GM18520 (cell line): ENCODE measurements at regions not wholly inside any gene's neighbourhood (a gene's known extent, or its start where the extent isn't known, plus 50 kb on each side); places are given as distances from the start of the nearest gene placed in this dataset.

Experiments
- ATAC-seq: cut with Tn5 transposase; IDR thresholded peaks from one replicate; pipeline ENCODE4 v1.9.1; 2021; ENCODE audit not compliant: unreplicated experiment

- no peak for ATAC-seq
These were observed 58.2 kb downstream of the ESM1 start for GRCh38 chr5:54927097-54927746.

DNA sequence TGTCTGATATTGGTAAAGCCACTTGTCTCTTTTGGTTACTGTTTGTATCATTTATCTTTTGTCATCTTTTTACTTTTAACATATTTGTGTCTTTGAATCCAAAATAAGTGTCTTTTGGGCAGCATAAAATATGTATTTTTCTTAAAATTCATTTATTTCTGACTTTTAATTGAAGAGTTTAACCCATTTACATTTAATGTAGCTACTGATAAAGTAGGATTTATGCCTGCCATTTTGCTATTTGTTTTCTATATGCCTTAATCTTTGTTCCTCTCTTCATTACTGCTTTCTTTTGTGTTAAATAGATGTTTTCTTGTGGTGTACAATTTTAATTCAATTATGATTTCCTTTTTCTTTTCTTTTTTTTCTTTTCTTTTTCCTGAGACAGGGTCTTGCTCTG lies 60.9 kb downstream of the ESM1 start:
- no peak for ATAC-seq

DNA sequence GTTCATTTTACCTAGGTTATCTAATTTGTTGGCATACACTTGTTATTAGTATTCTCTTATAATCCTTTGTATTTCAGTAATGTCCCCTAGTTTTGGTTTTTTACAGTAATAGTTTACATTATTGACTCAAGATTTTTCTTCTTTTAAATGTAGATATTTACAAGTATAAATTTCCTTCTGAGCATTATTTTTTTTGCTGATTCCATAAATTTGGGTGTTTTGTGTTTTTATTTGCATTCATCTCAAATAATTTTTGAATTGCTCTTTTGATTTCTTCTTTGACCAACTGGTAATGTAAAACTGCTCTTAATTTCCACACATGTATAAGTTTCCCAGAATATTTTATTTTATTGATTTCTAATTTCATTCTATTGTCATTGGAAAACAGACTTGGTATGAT lies 68.1 kb downstream of the ESM1 start:
- ATAC-seq, result no peak

DNA sequence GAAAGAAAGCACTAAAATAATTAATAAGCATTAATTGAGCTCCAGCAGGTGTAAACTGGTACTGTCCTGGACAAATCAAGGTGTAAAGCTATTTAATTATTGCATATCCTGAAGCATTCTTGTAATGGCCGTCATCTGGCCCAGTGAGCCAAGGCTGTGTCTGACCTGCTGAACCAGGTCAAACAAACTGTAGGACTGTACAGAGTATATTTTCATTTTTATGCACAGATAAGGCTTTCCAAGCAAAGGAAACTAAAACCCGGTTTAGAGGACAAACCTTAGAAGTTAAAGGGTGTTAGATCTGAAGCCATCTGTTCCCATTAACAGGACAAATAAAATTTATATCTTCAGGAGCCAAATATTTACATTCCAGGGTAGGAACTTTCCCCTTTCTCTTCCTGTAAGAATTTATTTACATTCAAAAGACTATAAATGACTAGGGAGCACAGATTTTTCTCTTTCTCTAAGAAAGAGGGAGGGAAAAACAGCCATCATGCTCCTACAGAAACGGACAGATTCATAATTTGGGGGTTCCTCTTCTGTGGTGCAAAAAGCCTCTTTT lies 69.8 kb downstream of the ESM1 start:
- ATAC-seq, result no peak

DNA sequence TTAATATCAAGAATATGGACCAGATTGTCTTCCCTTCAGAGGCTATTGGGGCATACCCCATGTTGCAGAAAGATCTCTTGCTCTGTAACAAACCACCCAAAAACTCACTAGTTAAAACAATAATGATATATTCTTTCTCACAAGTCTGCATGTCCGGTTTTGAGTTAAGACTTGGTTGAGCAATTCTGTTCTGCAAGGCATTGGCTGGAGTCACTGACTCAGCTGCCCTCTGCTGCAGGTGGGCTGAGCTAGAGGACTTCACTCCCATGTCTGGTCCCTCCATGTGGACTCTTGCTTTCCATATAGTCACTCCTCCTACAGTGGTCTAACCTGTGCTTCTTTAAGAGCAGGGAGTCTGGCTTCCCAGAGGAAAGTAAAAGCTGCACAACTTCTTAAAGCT lies 73.4 kb downstream of the ESM1 start:
- ATAC-seq, result no peak

GRCh38 chr5:54909911-54910870 lies 75.2 kb downstream of the ESM1 start:
- no peak for ATAC-seq

- no peak for ATAC-seq
These were observed 76.4 kb downstream of the ESM1 start for GRCh38 chr5:54908774-54909525.

DNA sequence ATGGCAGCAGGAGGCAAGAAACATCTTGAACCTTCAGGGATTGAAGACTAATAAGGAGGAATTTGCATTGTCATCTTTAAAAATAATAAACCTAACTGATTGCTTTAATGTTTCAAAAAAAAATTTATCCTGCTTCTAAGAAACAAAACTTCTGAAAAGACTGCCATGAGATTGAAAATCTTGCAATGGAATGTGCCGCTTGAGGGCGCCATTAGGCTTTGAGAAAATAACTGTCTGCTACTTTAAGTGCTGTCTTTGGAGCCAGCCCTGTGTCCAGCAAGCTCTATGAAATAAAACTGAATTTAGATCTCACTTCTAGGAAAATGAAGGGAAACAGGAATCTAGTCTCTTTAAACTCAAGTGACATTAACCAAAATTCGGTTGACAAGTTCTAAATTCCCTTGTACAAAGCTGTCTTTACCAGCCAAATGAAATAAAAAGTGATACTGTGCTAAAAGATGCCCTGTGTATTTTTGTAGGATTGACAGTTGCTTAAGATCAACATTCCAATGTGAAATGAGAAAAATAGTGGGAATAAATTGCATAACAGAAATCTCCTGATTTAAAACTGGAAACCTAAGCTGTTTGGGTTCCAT lies 79.4 kb downstream of the ESM1 start:
- ATAC-seq, result no peak

DNA sequence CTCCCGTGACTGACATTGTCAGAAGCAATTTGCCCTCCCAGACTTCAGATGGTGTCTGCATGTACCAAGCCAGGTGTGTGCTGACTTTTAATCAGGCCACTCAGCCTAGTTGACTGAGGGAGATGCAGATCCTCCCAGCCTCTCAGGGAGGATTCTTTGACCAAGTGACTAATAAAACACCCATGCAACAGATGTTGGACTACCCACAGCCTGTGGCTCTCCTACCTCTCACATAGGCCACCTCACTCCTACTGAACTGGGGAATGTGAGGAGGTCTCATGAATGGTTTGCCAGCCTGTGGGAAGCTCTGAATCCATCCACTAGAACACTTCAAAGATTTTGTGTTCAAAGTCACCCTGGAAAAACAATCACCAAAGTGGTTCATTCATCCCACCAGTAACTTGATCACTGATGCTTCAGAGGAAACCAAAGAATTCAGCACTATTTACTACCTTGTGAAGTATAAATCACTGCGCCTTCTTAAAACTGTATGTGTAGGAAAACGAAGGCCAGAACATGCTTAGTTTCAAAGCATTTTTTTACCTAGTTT lies 80.1 kb downstream of the ESM1 start:
- no peak for ATAC-seq

DNA sequence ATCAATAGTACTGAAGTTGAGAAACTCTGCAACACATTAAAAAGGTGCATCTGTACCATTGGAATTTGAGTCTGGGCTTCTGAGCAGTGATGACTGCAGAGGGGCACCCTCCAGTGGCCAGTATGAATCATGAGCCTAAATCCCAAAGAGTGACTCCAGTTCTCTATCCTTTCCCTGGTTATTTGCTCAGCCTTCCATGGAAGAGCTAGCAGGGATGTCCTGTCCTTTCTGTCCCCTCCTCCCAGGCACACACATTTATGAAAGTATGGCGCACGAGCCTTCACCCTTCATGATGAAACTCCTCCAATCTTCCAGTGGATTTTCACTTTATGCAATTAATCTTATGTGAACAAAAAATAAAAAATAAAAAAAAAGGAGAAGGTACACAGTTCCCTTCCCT lies 81.0 kb downstream of the ESM1 start:
- no peak for ATAC-seq

DNA sequence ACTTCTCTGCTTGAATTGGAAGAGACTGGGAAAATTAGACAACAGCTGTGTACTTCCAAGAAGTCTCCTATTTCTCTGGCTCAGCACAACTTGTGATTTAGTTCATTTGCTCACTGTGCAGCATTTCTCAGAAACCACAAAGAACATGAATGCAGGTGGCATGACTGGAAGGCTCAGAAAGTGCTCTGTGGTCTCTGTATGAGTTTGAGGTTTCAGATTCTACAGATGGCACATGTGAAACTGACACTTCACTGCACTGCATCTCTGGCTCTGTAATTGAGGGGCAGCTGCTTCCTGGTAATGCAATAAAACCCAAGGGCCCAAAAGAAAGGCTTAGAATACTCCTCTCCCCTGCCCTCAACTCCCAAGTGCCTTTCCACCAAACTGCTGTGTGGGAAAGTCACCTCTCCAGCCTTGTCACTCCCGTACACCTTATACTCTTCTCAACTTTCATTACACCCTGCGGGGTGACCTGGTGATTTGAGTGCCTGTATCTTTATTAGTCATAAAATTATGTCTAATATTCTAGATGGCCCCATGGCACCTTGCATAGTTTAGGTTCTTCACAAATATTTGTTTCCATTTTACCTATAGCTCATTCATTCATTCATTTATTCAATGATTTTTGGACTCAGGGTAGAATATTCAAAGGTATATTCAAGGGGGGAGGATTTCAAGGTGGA lies 82.5 kb downstream of the ESM1 start:
- peak; percentile 100 for ATAC-seq

DNA sequence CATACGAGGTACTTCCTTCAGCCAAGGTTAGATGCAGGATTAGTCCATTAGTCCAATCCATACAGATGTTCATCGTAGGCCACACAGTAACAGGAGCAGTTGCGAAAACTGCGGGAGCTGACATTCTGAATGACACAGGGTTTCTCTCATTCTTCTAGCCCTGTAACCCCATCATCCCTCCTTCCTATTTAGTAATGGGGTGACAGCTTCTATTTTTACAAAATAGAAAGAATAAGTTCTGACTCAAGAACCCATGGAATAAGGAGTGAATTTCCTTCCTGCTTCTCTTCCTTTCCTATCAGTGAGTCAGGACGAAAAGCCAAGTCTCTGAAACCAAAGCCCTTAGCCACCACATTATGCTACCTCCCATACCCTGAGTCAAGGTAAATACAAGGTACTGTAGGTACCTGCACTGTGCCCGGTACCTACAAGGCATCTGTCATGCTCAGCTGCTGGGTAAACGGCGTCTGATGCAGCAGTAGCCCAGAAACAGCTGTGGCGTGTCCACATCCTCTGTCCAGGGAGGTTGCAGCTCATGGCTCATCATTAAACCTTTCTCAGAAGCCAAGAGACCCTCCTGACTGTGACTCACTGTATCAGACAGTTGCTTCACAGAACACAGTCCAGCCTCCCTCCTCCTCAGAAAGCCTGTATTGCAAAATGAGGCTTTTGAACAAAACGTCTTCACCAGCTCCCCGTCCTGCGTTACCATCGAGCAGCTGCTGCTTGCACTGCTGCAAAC lies 84.2 kb downstream of the ESM1 start:
- ATAC-seq, result no peak

GRCh38 chr5:54897001-54897400 lies 88.4 kb downstream of the ESM1 start:
- ATAC-seq, result no peak

DNA sequence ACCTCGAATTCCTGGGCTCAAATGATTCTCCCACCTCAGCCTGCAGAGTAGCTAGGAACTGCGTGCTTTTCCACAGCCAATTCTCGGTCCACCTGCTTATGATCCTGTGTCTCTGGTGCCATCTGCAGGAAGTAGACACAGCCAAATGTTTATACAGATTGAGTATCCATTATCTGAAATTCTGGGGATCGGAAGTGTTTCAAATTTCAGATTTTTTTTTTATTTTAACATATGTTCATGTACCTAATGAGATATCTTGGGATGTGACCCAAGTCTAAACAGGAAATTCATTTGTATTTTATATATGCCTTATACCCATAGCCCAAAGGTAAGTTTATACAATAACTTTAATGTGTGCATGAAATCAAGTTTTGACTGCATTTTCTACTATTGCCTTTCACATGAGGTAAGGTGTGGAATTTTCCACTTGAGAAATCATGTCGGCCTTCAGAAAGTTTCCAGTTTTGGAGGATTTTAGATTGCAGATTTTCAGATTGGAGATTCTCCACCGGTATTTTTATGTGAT lies 89.5 kb downstream of the ESM1 start:
- ATAC-seq, result no peak

DNA sequence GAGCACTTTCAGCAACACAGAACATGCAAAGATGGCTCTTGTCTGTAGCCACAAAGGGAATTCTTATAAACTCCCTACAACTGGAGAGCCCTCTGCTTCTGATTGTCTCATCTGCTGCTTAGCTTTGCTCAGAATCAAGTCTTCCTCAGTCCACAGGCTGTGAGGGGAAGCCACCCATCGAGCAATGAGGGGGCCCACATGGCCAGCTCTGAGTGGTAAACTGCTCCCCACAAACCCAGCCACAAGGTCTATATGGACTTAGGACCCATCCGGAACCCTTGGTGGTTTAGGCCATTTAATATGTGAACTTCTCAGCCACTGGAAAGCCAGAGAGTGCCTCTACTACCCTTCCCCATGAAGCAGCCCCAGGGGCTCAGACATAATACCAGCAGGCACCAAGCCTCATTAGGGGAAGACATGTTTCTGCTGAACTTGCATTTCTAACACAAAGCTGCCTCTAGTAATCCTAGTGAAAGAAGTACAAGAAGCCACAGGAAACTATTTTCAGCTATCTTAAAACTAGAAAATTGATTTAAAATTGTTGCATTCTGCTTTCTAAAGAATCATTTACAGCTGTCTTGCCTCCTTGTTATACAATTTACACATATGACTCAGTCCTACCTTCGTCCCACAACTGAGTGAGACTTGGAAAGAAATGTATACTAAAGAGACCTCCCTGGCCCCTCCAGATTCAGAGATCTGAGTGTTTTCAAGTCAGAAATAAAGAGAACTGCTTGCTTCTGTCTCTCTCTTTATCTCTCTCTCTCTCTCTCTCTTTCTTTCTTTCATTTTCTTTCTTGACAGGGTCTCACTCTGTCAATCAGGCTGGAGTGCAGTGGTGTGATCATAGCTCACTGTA lies 90.2 kb downstream of the ESM1 start:
- ATAC-seq, result no peak

- ATAC-seq, result no peak
These were observed 95.6 kb downstream of the ESM1 start for GRCh38 chr5:54889826-54890225.

- ATAC-seq, result no peak
These were observed 97.7 kb downstream of the ESM1 start for GRCh38 chr5:54887663-54888062.

- no peak for ATAC-seq
These were observed 98.5 kb downstream of the ESM1 start for GRCh38 chr5:54886866-54887265.
